SK-N-SH (cell line): ENCODE measurements at regions not wholly inside any gene's neighbourhood (a gene's known extent, or its start where the extent isn't known, plus 50 kb on each side); places are given as distances from the start of the nearest gene placed in this dataset.

Experiments
- CTCF ChIA-PET: fragments of 300-600, 350-600 bp; formaldehyde crosslinking; extraction: SDS; loops from one replicate; lab custom pipeline; 2021; lab: Yijun Ruan, JAX
- POLR2A ChIA-PET: fragments of 350-600 bp; sonication (Branson Sonifier 250); formaldehyde crosslinking; extraction: SDS; loops from one replicate; lab custom pipeline; 2020; ENCODE audit warnings: antibody characterized with exemption, inconsistent platforms; lab: Yijun Ruan, JAX
- DNase-seq: peaks from one replicate; pipeline ENCODE4 v3.0.0; 2012
- H2AFZ ChIP-seq: fragments of 200-600 bp; sonication (generic); 2 replicates; pipeline ENCODE4 v1.8.1; 2016; ENCODE audit warnings: antibody characterized with exemption, mild to moderate bottlenecking, low read depth
- H3F3A ChIP-seq: fragments of 200-600 bp; sonication (generic); replicated peaks from 2 replicates; pipeline ENCODE3; 2016; ENCODE audit warnings: antibody characterized with exemption, mild to moderate bottlenecking; ENCODE audit not compliant: insufficient read depth
- H3K27ac ChIP-seq, 2 experiments: fragments of 200-500 bp in 1 of 2; fragments of 200-600 bp in 1 of 2; sonication (Bioruptor generic) in 1 of 2; sonication (generic), shearing (Covaris generic) in 1 of 2; 2 replicates each; pipeline versions ENCODE4 v1.5.1 to v1.6.1; 2014 to 2016; ENCODE audit warnings: low read depth in 2 of 2, inconsistent platforms in 1 of 2, low read length in 1 of 2, mild to moderate bottlenecking in 1 of 2, mixed read lengths in 1 of 2
- H3K27me3 ChIP-seq: fragments of 200-600 bp; sonication (generic), shearing (Covaris generic); 2 replicates; pipeline ENCODE4 v1.6.1; 2016; ENCODE audit warnings: mixed run types; ENCODE audit not compliant: insufficient read depth
- H3K36me3 ChIP-seq, 2 experiments: fragments of 200-500 bp in 1 of 2; fragments of 200-600 bp in 1 of 2; sonication (Bioruptor generic) in 1 of 2; sonication (generic) in 1 of 2; replicated peaks in 1 of 2; 2 replicates each; pipeline versions ENCODE3 to v1.5.1; 2014 to 2016; ENCODE audit warnings: low read length in 1 of 2, mild to moderate bottlenecking in 1 of 2; ENCODE audit not compliant: insufficient read depth in 2 of 2, control insufficient read depth in 1 of 2
- H3K4me1 ChIP-seq, 2 experiments: fragments of 200-500 bp in 1 of 2; fragments of 200-600 bp in 1 of 2; sonication (Bioruptor generic) in 1 of 2; sonication (generic), shearing (Covaris generic) in 1 of 2; 2 replicates each; pipeline versions ENCODE4 v1.5.1 to v1.6.1; 2014 to 2016; ENCODE audit warnings: low read depth in 1 of 2, low read length in 1 of 2, mixed run types in 1 of 2; ENCODE audit not compliant: insufficient read depth in 2 of 2, control insufficient read depth in 1 of 2
- H3K4me2 ChIP-seq: fragments of 200-600 bp; sonication (generic), shearing (Covaris generic); 2 replicates; pipeline ENCODE4 v1.6.1; 2017; ENCODE audit warnings: mixed run types
- H3K4me3 ChIP-seq, 2 experiments: fragments of 200-500 bp in 1 of 2; fragments of 200-600 bp in 1 of 2; sonication (Bioruptor generic) in 1 of 2; sonication (generic), shearing (Covaris generic) in 1 of 2; 2 replicates each; pipeline versions ENCODE4 v1.5.1 to v1.8.1; 2014 to 2016; ENCODE audit warnings: low read depth in 2 of 2, inconsistent platforms in 1 of 2, low read length in 1 of 2, mild to moderate bottlenecking in 1 of 2, mixed read lengths in 1 of 2, moderate library complexity in 1 of 2
- H3K79me2 ChIP-seq: fragments of 200-600 bp; sonication (generic); 2 replicates; pipeline ENCODE4 v1.8.1; 2017; ENCODE audit warnings: mild to moderate bottlenecking; ENCODE audit not compliant: insufficient read depth
- H3K9ac ChIP-seq: fragments of 200-600 bp; sonication (generic); 2 replicates; pipeline ENCODE4 v1.6.1; 2017; ENCODE audit warnings: mixed run types
- H3K9me2 ChIP-seq: fragments of 200-600 bp; sonication (generic); 2 replicates; pipeline ENCODE4 v1.6.1; 2017; ENCODE audit warnings: mixed run types
- H3K9me3 ChIP-seq: fragments of 200-600 bp; sonication (generic); 2 replicates; pipeline ENCODE4 v1.6.1; 2017; ENCODE audit warnings: mixed run types, mild to moderate bottlenecking, moderate library complexity
- H4K20me1 ChIP-seq: fragments of 200-600 bp; sonication (generic); 2 replicates; pipeline ENCODE4 v1.6.1; 2017; ENCODE audit warnings: mild to moderate bottlenecking, mixed run types; ENCODE audit not compliant: insufficient read depth
- EP300 ChIP-seq, 2 experiments: IDR thresholded peaks; 2 replicates each; pipeline versions ENCODE4 v1.4.0 to v1.6.1; 2012; ENCODE audit warnings: borderline replicate concordance in 1 of 2, low read depth in 1 of 2, low read length in 1 of 2
- FOSL2 ChIP-seq: IDR thresholded peaks from 2 replicates; pipeline ENCODE4 v1.4.0; 2012; ENCODE audit warnings: low read depth, mild to moderate bottlenecking, moderate library complexity, borderline replicate concordance
- FOXM1 ChIP-seq: IDR thresholded peaks from 2 replicates; pipeline ENCODE4 v1.4.0; 2012; ENCODE audit warnings: low read depth, mild to moderate bottlenecking
- GABPA ChIP-seq: IDR thresholded peaks from 2 replicates; pipeline ENCODE4 v1.4.0; 2012; ENCODE audit warnings: low read depth, mild to moderate bottlenecking
- JUND ChIP-seq: IDR thresholded peaks from 2 replicates; pipeline ENCODE4 v1.4.0; 2012
- MXI1 ChIP-seq: IDR thresholded peaks from 2 replicates; pipeline ENCODE4 v1.6.1; 2012; ENCODE audit warnings: mild to moderate bottlenecking, low read depth, low read length, improper control_type of control experiment
- NFIC ChIP-seq: IDR thresholded peaks from 2 replicates; pipeline ENCODE4 v1.4.0; 2012; ENCODE audit warnings: borderline replicate concordance
- NRF1 ChIP-seq: IDR thresholded peaks from 2 replicates; pipeline ENCODE4 v1.6.1; 2012; ENCODE audit warnings: low read depth, mild to moderate bottlenecking, low read length
- RFX5 ChIP-seq: IDR thresholded peaks from 2 replicates; pipeline ENCODE4 v1.6.1; 2012; ENCODE audit warnings: mild to moderate bottlenecking, improper control_type of control experiment, low read length
- SIN3A ChIP-seq: IDR thresholded peaks from 2 replicates; pipeline ENCODE4 v1.6.1; 2012; ENCODE audit warnings: low read depth, mild to moderate bottlenecking, low read length, moderate library complexity, borderline replicate concordance
- TAF1 ChIP-seq: IDR thresholded peaks from 2 replicates; pipeline ENCODE4 v1.6.1; 2012; ENCODE audit warnings: low read depth, mild to moderate bottlenecking, low read length, moderate library complexity, borderline replicate concordance
- TCF12 ChIP-seq: IDR thresholded peaks from 2 replicates; pipeline ENCODE4 v1.4.0; 2012
- TEAD4 ChIP-seq: IDR thresholded peaks from 2 replicates; pipeline ENCODE4 v1.4.0; 2012; ENCODE audit warnings: mild to moderate bottlenecking, borderline replicate concordance; ENCODE audit not compliant: insufficient read depth
- WGBS: methylation state at CpG from one replicate; pipeline ENCODE4 v1.1.6; 2017; ENCODE audit warnings: low lambda C conversion rate; 5-methylcytosine and 5-hydroxymethylcytosine counted together
- TF ChIP-seq, protein P1 (sequence below): IDR thresholded peaks from 2 replicates; pipeline ENCODE4 v1.6.1; 2012; ENCODE audit warnings: mild to moderate bottlenecking, low read depth, low read length, moderate library complexity
- TF ChIP-seq, protein P2 (sequence below): fragments of 150-350 bp; IDR thresholded peaks from 2 replicates; pipeline ENCODE4 v1.6.1; 2016; ENCODE audit warnings: mild to moderate bottlenecking, low read depth, low read length
- TF ChIP-seq, protein P3 (sequence below): fragments of 150-350 bp; IDR thresholded peaks from 2 replicates; pipeline ENCODE4 v1.6.1; 2017; ENCODE audit warnings: antibody characterized with exemption, low read length, low read depth, borderline replicate concordance
- TF ChIP-seq, protein P4 (sequence below): IDR thresholded peaks from 2 replicates; pipeline ENCODE4; 2012

DNA sequence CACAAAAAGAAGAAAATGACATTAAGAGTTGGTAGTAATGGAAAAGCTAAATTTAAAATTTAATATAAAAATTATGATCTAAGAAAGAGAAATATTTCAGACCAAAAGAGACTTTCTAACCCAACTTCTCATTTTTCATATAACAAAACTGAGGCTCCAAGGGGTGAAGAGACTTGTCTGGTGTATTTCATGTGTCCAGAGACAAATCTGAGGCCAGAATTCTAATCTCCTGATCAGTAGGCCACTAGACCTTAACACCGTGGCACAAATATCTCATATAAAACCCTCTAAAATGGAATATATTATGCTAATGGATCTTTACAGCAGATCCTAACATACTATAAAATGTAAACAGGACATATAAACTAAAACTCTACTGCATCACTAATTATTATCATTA, 275.7 kb upstream of the SLC16A7 start:
- Histone ChIP-seq H4K20me1 (no peaks in the 10 kb centered on the region), H3K9me2 (no peaks in the 10 kb centered on the region), H3K79me2 (no peaks in the 10 kb centered on the region), H2AFZ (no peak overlapping the region), H3K27ac (no peak overlapping the region)
- CTCF ChIA-PET: no interaction called here
- TF ChIP-seq, protein P1, sequence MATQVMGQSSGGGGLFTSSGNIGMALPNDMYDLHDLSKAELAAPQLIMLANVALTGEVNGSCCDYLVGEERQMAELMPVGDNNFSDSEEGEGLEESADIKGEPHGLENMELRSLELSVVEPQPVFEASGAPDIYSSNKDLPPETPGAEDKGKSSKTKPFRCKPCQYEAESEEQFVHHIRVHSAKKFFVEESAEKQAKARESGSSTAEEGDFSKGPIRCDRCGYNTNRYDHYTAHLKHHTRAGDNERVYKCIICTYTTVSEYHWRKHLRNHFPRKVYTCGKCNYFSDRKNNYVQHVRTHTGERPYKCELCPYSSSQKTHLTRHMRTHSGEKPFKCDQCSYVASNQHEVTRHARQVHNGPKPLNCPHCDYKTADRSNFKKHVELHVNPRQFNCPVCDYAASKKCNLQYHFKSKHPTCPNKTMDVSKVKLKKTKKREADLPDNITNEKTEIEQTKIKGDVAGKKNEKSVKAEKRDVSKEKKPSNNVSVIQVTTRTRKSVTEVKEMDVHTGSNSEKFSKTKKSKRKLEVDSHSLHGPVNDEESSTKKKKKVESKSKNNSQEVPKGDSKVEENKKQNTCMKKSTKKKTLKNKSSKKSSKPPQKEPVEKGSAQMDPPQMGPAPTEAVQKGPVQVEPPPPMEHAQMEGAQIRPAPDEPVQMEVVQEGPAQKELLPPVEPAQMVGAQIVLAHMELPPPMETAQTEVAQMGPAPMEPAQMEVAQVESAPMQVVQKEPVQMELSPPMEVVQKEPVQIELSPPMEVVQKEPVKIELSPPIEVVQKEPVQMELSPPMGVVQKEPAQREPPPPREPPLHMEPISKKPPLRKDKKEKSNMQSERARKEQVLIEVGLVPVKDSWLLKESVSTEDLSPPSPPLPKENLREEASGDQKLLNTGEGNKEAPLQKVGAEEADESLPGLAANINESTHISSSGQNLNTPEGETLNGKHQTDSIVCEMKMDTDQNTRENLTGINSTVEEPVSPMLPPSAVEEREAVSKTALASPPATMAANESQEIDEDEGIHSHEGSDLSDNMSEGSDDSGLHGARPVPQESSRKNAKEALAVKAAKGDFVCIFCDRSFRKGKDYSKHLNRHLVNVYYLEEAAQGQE: no peak
- TF ChIP-seq, all 33 proteins: peak for 0
- Histone ChIP-seq H3K9ac (no peak overlapping the region), H3K36me3 (no peaks in the 10 kb centered on the region), H3F3A (no peaks in the 10 kb centered on the region), H3K4me3 (no peak overlapping the region), H3K9me3 (no peaks in the 10 kb centered on the region), H3K4me2 (no peak overlapping the region), H3K27me3 (peaks cover 6% of the 10 kb centered on the region; the same call in 1 of the 2 replicates), H3K4me1 (no peaks in the 10 kb centered on the region)
- DNase-seq: no peak
- POLR2A ChIA-PET: no interaction called here
- 8% methylated on average over 1 of the region's 1 CpG for WGBS

DNA sequence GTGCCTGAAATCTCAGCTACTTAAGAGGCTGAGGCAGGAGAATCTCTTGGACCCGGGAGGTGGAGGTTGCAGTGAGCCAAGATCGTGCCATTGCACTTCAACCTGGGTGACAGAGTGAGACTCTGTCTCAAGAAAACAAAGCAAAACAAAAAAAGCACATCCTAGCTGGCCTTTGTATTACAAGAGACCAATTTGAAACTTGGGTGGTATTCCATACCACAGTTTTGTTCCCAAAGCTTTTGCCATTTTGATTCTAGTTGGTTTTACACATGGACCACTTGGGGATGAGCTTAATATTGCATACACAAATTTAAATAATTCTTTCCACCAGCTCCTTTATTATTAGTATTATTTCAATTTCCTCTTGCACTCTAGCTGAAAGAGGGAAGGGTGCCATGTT, 276.9 kb upstream of the SLC16A7 start:
- Histone ChIP-seq H3K9me2 (no peaks in the 10 kb centered on the region), H3K4me2 (no peak overlapping the region), H3K4me1 (no peaks in the 10 kb centered on the region), H3K4me3 (no peak overlapping the region), H3K9me3 (no peaks in the 10 kb centered on the region), H2AFZ (no peak overlapping the region), H3K27me3 (peaks cover 6% of the 10 kb centered on the region; the same call in 1 of the 2 replicates), H3K79me2 (no peaks in the 10 kb centered on the region), H3K27ac (no peak overlapping the region), H3K36me3 (no peaks in the 10 kb centered on the region), H4K20me1 (no peaks in the 10 kb centered on the region), H3K9ac (no peak overlapping the region), H3F3A (no peaks in the 10 kb centered on the region)
- ChIA-PET POLR2A (no interaction called here), CTCF (no interaction called here)
- no peak for TF ChIP-seq TAF1
- TF ChIP-seq GABPA: no peak
- no peak for TF ChIP-seq FOSL2
- TF ChIP-seq TCF12: no peak
- TF ChIP-seq JUND: no peak
- TF ChIP-seq NRF1: no peak
- no peak for TF ChIP-seq NFIC
- WGBS: 3% methylated on average over 2 of the region's 2 CpGs
- no peak for DNase-seq

DNA sequence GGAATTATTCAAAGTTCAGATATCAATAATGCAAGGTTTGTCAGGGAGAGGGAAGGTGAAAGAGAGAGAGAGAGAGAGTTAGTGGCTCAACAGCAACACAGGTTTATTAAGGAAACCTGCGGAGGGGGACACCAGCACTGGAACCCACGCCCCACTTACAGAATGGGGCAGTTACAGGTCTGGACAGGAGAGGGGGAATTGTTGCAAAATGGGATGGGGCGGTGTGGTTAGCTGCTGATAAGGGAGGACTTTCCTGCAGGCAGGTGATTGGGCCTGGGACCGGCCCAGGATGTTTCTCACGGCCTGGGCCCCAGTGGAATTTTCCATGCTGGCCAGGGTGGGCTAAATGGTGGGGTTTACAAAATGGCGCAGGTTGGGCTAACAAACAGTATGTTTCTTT, 278.2 kb upstream of the SLC16A7 start:
- H3K9me3 ChIP-seq: no peaks in the 10 kb centered on the region
- no peak overlapping the region for H3K27ac ChIP-seq
- WGBS: 7% methylated on average over 6 of the region's 6 CpGs
- H2AFZ ChIP-seq: no peak overlapping the region
- H3K4me3 ChIP-seq: no peak overlapping the region
- H3K4me2 ChIP-seq: no peak overlapping the region
- H3K36me3 ChIP-seq: no peaks in the 10 kb centered on the region
- H3K9ac ChIP-seq: no peak overlapping the region
- no peaks in the 10 kb centered on the region for H4K20me1 ChIP-seq
- H3F3A ChIP-seq: no peaks in the 10 kb centered on the region
- CTCF ChIA-PET: no interaction called here
- POLR2A ChIA-PET: no interaction called here
- no peaks in the 10 kb centered on the region for H3K4me1 ChIP-seq
- peaks cover 6% of the 10 kb centered on the region; the same call in 1 of the 2 replicates for H3K27me3 ChIP-seq
- DNase-seq: no peak
- no peaks in the 10 kb centered on the region for H3K79me2 ChIP-seq
- no peaks in the 10 kb centered on the region for H3K9me2 ChIP-seq
- TF ChIP-seq, protein P2, sequence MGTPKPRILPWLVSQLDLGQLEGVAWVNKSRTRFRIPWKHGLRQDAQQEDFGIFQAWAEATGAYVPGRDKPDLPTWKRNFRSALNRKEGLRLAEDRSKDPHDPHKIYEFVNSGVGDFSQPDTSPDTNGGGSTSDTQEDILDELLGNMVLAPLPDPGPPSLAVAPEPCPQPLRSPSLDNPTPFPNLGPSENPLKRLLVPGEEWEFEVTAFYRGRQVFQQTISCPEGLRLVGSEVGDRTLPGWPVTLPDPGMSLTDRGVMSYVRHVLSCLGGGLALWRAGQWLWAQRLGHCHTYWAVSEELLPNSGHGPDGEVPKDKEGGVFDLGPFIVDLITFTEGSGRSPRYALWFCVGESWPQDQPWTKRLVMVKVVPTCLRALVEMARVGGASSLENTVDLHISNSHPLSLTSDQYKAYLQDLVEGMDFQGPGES: no peak
- TF ChIP-seq EP300 (IDR thresholded peaks at IDR 0.05; ENCODE audit: borderline replicate concordance in 1 of 2, low read depth in 1 of 2, low read length in 1 of 2): no peak
- TF ChIP-seq, protein P3, sequence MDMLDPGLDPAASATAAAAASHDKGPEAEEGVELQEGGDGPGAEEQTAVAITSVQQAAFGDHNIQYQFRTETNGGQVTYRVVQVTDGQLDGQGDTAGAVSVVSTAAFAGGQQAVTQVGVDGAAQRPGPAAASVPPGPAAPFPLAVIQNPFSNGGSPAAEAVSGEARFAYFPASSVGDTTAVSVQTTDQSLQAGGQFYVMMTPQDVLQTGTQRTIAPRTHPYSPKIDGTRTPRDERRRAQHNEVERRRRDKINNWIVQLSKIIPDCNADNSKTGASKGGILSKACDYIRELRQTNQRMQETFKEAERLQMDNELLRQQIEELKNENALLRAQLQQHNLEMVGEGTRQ: no peak
- TF ChIP-seq, protein P4, sequence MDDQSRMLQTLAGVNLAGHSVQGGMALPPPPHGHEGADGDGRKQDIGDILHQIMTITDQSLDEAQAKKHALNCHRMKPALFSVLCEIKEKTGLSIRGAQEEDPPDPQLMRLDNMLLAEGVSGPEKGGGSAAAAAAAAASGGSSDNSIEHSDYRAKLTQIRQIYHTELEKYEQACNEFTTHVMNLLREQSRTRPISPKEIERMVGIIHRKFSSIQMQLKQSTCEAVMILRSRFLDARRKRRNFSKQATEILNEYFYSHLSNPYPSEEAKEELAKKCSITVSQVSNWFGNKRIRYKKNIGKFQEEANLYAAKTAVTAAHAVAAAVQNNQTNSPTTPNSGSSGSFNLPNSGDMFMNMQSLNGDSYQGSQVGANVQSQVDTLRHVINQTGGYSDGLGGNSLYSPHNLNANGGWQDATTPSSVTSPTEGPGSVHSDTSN: no peak
- TF ChIP-seq FOSL2: no peak
- no peak for TF ChIP-seq FOXM1
- no peak for TF ChIP-seq SIN3A
- TF ChIP-seq GABPA: no peak
- TF ChIP-seq NRF1: no peak
- no peak for TF ChIP-seq MXI1
- no peak for TF ChIP-seq RFX5
- no peak for TF ChIP-seq TEAD4
